Naive thymus-derived CD4-positive, alpha-beta T cell (primary cell): ENCODE measurements at regions not wholly inside any gene's neighbourhood (a gene's known extent, or its start where the extent isn't known, plus 50 kb on each side); places are given as distances from the start of the nearest gene placed in this dataset.

ENCODE experiments used
- ATAC-seq: fragments of 150-1000 bp; cut with Tn5 transposase; 2 replicates; pipeline ENCODE4 v1.10.0; 2021; ENCODE audit warnings: mild to moderate bottlenecking, moderate library complexity
- CTCF ChIA-PET: fragments of 350-600 bp; sonication (Branson Sonifier 250); formaldehyde crosslinking; loops from one replicate; lab custom pipeline; 2021; ENCODE audit warnings: antibody characterized with exemption; lab: Charles Lee
- POLR2A ChIA-PET: fragments of 350-600 bp; sonication (Branson Sonifier 250); formaldehyde crosslinking; loops from one replicate; lab custom pipeline; 2021; ENCODE audit warnings: antibody characterized with exemption, inconsistent platforms; lab: Charles Lee
- DNase-seq, 9 donors: peaks; one replicate each; pipeline versions ENCODE4 v3.0.0 to v3.0.0-alpha.2; 2020 to 2022; ENCODE audit warnings: mixed read lengths in 1 of 9
- H3K27ac ChIP-seq: one replicate; pipeline ENCODE4 v1.7.0; 2013; ENCODE audit warnings: mild to moderate bottlenecking, low read depth, low read length, moderate library complexity
- H3K27me3 ChIP-seq, 2 donors: one replicate each; pipeline ENCODE4 v1.7.0; 2013; ENCODE audit warnings: low read length in 2 of 2, mild to moderate bottlenecking in 2 of 2, moderate library complexity in 2 of 2; ENCODE audit not compliant: control insufficient read depth in 2 of 2, insufficient read depth in 2 of 2
- H3K36me3 ChIP-seq, 3 experiments: 1 replicate in 2 of 3; 2 replicates in 1 of 3; pipeline ENCODE4 v1.7.0; 2013; ENCODE audit warnings: low read length in 3 of 3, mild to moderate bottlenecking in 3 of 3, moderate library complexity in 1 of 3; ENCODE audit not compliant: insufficient read depth in 3 of 3, control insufficient read depth in 2 of 3
- H3K4me1 ChIP-seq, 2 donors: one replicate each; pipeline ENCODE4 v1.7.0; 2013; ENCODE audit warnings: low read length in 2 of 2, mild to moderate bottlenecking in 2 of 2, moderate library complexity in 1 of 2; ENCODE audit not compliant: control insufficient read depth in 2 of 2, insufficient read depth in 2 of 2
- H3K4me3 ChIP-seq: 2 replicates; pipeline ENCODE4 v1.7.0; 2013; ENCODE audit warnings: mild to moderate bottlenecking, low read length
- H3K9me3 ChIP-seq, 3 experiments: 1 replicate in 2 of 3; 2 replicates in 1 of 3; pipeline ENCODE4 v1.7.0; 2013; ENCODE audit warnings: low read length in 3 of 3; ENCODE audit not compliant: control insufficient read depth in 2 of 3
- H3K27ac Mint-ChIP-seq, 9 donors: one replicate each; pipeline ENCODE4 v1.8.0; 2020 to 2022; ENCODE audit warnings: mixed read lengths in 9 of 9, mild to moderate bottlenecking in 8 of 9, moderate library complexity in 5 of 9, inconsistent platforms in 2 of 9
- H3K27me3 Mint-ChIP-seq, 5 donors: one replicate each; pipeline ENCODE4 v1.8.0; 2021 to 2022; ENCODE audit warnings: mixed read lengths in 5 of 5, mild to moderate bottlenecking in 1 of 5
- H3K36me3 Mint-ChIP-seq, 5 donors: one replicate each; pipeline ENCODE4 v1.8.0; 2020 to 2022; ENCODE audit warnings: mixed read lengths in 5 of 5, mild to moderate bottlenecking in 3 of 5, inconsistent platforms in 1 of 5
- H3K4me1 Mint-ChIP-seq, 7 donors: one replicate each; pipeline ENCODE4 v1.8.0; 2020 to 2022; ENCODE audit warnings: mixed read lengths in 7 of 7, mild to moderate bottlenecking in 3 of 7, inconsistent platforms in 1 of 7
- H3K4me3 Mint-ChIP-seq, 10 donors: one replicate each; pipeline ENCODE4 v1.8.0; 2020 to 2022; ENCODE audit warnings: mild to moderate bottlenecking in 10 of 10, mixed read lengths in 10 of 10, moderate library complexity in 6 of 10, inconsistent platforms in 2 of 10
- H3K9me3 Mint-ChIP-seq, 11 donors: one replicate each; pipeline ENCODE4 v1.8.0; 2020 to 2022; ENCODE audit warnings: mixed read lengths in 11 of 11, mild to moderate bottlenecking in 4 of 11, inconsistent platforms in 1 of 11, moderate library complexity in 1 of 11
- intact Hi-C, 2 donors: fragments of 100-400 bp; cut with micrococcal nuclease; formaldehyde crosslinking; loops; one replicate each; pipeline ENCODE4 v1.15.1; 2023

DNA sequence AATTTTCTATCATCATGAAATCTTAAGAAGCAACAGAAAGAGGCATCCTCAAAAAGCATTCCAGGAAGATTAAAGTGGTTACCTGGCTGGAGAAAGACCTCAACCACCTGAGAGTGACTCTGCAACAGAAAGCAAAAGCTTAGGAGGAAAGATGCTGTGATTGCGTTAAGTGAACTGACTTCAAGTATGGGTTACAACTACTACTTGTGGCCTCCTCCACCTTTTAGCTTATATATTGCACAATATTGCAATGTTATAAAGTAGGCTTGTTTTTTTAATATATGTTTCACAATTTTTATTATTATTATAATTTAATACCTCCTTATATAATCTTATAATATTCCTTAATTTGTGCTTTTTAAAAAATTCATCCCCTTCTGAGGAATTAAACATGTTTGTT is 1407.5 kb downstream of the KCNT2 start:
- peaks cover 0 to 5% (median 0%) of the 10 kb centered on the region in 7 donors for H3K4me1 Mint-ChIP-seq
- CTCF ChIA-PET: no interaction called here
- no peak overlapping the region for H3K27ac Mint-ChIP-seq
- Histone ChIP-seq H3K9me3 (no peaks in the 10 kb centered on the region), H3K4me1 (no peaks in the 10 kb centered on the region), H3K27ac (no peak overlapping the region), H3K4me3 (no peak overlapping the region), H3K27me3 (no peaks in the 10 kb centered on the region), H3K36me3 (no peaks in the 10 kb centered on the region)
- H3K36me3 Mint-ChIP-seq: no peaks in the 10 kb centered on the region
- H3K9me3 Mint-ChIP-seq: no peaks in the 10 kb centered on the region
- no peak overlapping the region for H3K4me3 Mint-ChIP-seq
- POLR2A ChIA-PET: no interaction called here
- intact Hi-C loops: no loop called here
- H3K27me3 Mint-ChIP-seq: peaks cover 0 to 3% (median 0%) of the 10 kb centered on the region in 5 donors
- DNase-seq (no peak), ATAC-seq (no peak)

DNA sequence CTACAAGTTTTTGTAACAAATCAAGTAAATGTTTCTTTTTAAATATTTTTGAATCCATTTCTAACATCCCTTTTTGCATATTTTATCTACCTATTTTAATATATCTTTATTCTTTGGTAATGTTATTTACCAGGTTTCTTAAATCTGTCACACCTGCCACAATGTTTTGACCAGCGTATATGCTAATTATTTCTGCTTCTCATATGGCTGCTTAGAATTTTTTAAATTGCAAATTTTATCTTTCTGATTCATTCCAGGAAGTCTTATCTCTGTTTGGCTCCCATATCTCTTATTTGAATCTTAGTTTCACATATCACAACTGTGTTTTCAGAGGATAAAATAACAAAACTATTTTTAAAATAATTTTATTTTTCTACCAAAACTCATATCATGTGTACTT is 1411.1 kb downstream of the KCNT2 start:
- ATAC-seq (no peak), DNase-seq (no peak)
- POLR2A ChIA-PET: no interaction called here
- H3K4me1 ChIP-seq: no peaks in the 10 kb centered on the region
- H3K9me3 ChIP-seq: no peaks in the 10 kb centered on the region
- H3K36me3 ChIP-seq: no peaks in the 10 kb centered on the region
- Mint-ChIP-seq H3K4me1 (peaks cover 0 to 16% (median 0%) of the 10 kb centered on the region in 7 donors), H3K9me3 (peaks cover 0 to 4% (median 0%) of the 10 kb centered on the region in 11 donors), H3K36me3 (peaks cover 0 to 3% (median 0%) of the 10 kb centered on the region in 5 donors), H3K27ac (no peak overlapping the region), H3K27me3 (peaks cover 0 to 3% (median 0%) of the 10 kb centered on the region in 5 donors), H3K4me3 (no peak overlapping the region)
- no peak overlapping the region for H3K27ac ChIP-seq
- no peak overlapping the region for H3K4me3 ChIP-seq
- intact Hi-C loops: no loop called here
- H3K27me3 ChIP-seq: no peaks in the 10 kb centered on the region
- CTCF ChIA-PET: no interaction called here

- H3K9me3 ChIP-seq: no peaks in the 10 kb centered on the region
- POLR2A ChIA-PET: no interaction called here
- H3K27ac ChIP-seq: no peak overlapping the region
- H3K27me3 ChIP-seq: no peaks in the 10 kb centered on the region
- no peak for ATAC-seq
- H3K4me1 ChIP-seq: no peaks in the 10 kb centered on the region
- H3K9me3 Mint-ChIP-seq: peaks cover 0 to 8% (median 0%) of the 10 kb centered on the region in 11 donors
- peaks cover 0 to 3% (median 0%) of the 10 kb centered on the region in 5 donors for H3K27me3 Mint-ChIP-seq
- no peak for DNase-seq
- intact Hi-C loops: no loop called here
- H3K27ac Mint-ChIP-seq: peak overlapping the region in 1 of 9 donors; percentile 20
- no peaks in the 10 kb centered on the region for H3K36me3 ChIP-seq
- H3K4me3 ChIP-seq: peak overlapping the region; percentile 13
- peaks cover 0 to 3% (median 0%) of the 10 kb centered on the region in 5 donors for H3K36me3 Mint-ChIP-seq
- H3K4me1 Mint-ChIP-seq: peaks cover 0 to 18% (median 0%) of the 10 kb centered on the region in 7 donors
- CTCF ChIA-PET: interaction anchor here (0.5 kb wide), 1 partner anchor 369 kb away, joined by 3 read pairs; no protein-coding TSS in a partner anchor
- peak overlapping the region in 1 of 10 donors; percentile 13 for H3K4me3 Mint-ChIP-seq
Observed at GRCh38 chr1:195195423-195196057, 1412.7 kb downstream of the KCNT2 start.

DNA sequence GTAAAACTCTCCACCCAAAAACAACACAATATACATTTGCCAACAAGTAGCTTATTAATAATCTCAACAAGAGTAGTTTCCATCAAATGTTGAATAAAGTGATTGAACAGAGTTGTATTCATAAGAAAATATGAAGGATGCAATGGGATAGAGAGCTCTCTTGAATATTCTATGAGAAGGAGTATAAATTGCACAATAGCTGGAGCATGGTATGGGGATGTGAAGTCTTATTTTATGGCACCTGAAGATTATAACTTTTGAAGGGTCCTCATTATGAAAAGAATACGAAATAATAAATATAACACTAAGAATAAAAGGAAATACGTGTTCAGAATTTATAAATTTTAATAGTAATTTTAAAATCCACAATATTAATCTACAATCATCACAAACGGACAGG is 1415.1 kb downstream of the KCNT2 start:
- ATAC-seq: no peak
- H3K4me1 ChIP-seq: no peaks in the 10 kb centered on the region
- ChIA-PET POLR2A (no interaction called here), CTCF (no interaction called here)
- H3K36me3 Mint-ChIP-seq: peaks cover 0 to 3% (median 0%) of the 10 kb centered on the region in 5 donors
- H3K27ac Mint-ChIP-seq: no peak overlapping the region
- no peaks in the 10 kb centered on the region for H3K27me3 ChIP-seq
- H3K27ac ChIP-seq: no peak overlapping the region
- intact Hi-C loops: no loop called here
- H3K4me3 Mint-ChIP-seq: no peak overlapping the region
- no peaks in the 10 kb centered on the region for H3K9me3 ChIP-seq
- H3K27me3 Mint-ChIP-seq: peaks cover 0 to 3% (median 0%) of the 10 kb centered on the region in 5 donors
- H3K9me3 Mint-ChIP-seq: peaks cover 0 to 8% (median 0%) of the 10 kb centered on the region in 11 donors
- H3K4me3 ChIP-seq: no peak overlapping the region
- H3K4me1 Mint-ChIP-seq: peaks cover 0 to 18% (median 0%) of the 10 kb centered on the region in 7 donors
- no peaks in the 10 kb centered on the region for H3K36me3 ChIP-seq
- no peak for DNase-seq

DNA sequence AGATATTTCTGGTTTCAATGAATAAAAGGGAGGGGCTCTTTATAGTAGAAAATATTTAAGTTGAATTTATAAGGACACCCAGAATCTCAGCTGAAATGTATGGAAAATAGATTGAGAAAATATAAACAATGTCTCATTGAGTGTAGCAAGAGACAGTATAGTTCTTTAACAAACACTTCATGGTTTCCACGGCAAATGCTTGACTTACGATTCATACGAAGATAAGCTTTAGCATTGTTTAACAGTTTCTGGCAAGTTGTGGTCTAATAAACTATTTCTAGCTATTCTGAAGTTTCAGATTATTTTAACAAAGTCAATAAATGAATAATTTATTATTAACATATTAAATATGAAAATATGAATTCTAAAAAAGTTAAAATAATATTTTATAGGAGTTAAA is 1419.4 kb downstream of the KCNT2 start:
- DNase-seq: no peak
- Mint-ChIP-seq H3K27me3 (no peaks in the 10 kb centered on the region), H3K27ac (no peak overlapping the region), H3K36me3 (no peaks in the 10 kb centered on the region), H3K4me1 (peaks cover 0 to 5% (median 0%) of the 10 kb centered on the region in 7 donors), H3K4me3 (no peak overlapping the region), H3K9me3 (peaks cover 0 to 5% (median 0%) of the 10 kb centered on the region in 11 donors)
- Histone ChIP-seq H3K4me1 (no peaks in the 10 kb centered on the region), H3K4me3 (no peak overlapping the region), H3K9me3 (no peaks in the 10 kb centered on the region), H3K27ac (no peak overlapping the region), H3K36me3 (no peaks in the 10 kb centered on the region), H3K27me3 (no peaks in the 10 kb centered on the region)
- ChIA-PET POLR2A (no interaction called here), CTCF (interaction anchor here (0.6 kb wide), 1 partner anchor 9 kb away, joined by 5 read pairs; no protein-coding TSS in a partner anchor)
- ATAC-seq: no peak
- intact Hi-C loops: no loop called here

DNA sequence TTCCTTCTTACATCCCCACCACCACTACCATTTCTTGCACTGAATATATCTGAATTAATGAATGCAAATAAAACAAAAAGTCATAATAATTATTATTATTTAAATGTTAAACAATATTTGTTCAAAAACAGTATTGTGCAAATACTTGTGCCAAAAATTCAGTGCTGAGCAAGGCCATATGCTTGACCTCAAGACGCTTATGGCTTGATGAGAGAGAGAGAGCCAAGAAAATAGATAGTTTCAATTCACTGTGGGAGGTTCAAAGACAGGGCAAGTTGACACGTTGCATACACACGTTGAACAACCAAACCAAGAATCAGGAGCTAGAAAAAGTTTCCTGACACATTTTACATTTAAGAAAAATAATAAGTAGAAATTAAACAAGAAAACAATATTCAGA is 1421.7 kb downstream of the KCNT2 start:
- no peak for DNase-seq
- no peak overlapping the region for H3K4me3 Mint-ChIP-seq
- H3K27me3 Mint-ChIP-seq: no peaks in the 10 kb centered on the region
- Histone ChIP-seq H3K27ac (no peak overlapping the region), H3K4me3 (no peak overlapping the region), H3K4me1 (no peaks in the 10 kb centered on the region), H3K9me3 (no peaks in the 10 kb centered on the region), H3K27me3 (no peaks in the 10 kb centered on the region), H3K36me3 (no peaks in the 10 kb centered on the region)
- intact Hi-C loops: no loop called here
- no peaks in the 10 kb centered on the region for H3K4me1 Mint-ChIP-seq
- peaks cover 0 to 10% (median 0%) of the 10 kb centered on the region in 11 donors for H3K9me3 Mint-ChIP-seq
- no peaks in the 10 kb centered on the region for H3K36me3 Mint-ChIP-seq
- POLR2A ChIA-PET: no interaction called here
- no peak for ATAC-seq
- no peak overlapping the region for H3K27ac Mint-ChIP-seq
- CTCF ChIA-PET: no interaction called here

GRCh38 chr1:195185736-195186135 is 1422.5 kb downstream of the KCNT2 start:
- H3K4me3 Mint-ChIP-seq: no peak overlapping the region
- H3K27ac ChIP-seq: no peak overlapping the region
- intact Hi-C loops: no loop called here
- no peaks in the 10 kb centered on the region for H3K27me3 ChIP-seq
- no peaks in the 10 kb centered on the region for H3K9me3 ChIP-seq
- no peak overlapping the region for H3K27ac Mint-ChIP-seq
- ChIA-PET POLR2A (no interaction called here), CTCF (no interaction called here)
- no peak overlapping the region for H3K4me3 ChIP-seq
- H3K36me3 Mint-ChIP-seq: no peaks in the 10 kb centered on the region
- ATAC-seq (no peak), DNase-seq (no peak)
- H3K4me1 Mint-ChIP-seq: no peaks in the 10 kb centered on the region
- H3K4me1 ChIP-seq: no peaks in the 10 kb centered on the region
- no peaks in the 10 kb centered on the region for H3K27me3 Mint-ChIP-seq
- H3K9me3 Mint-ChIP-seq: peaks cover 0 to 8% (median 0%) of the 10 kb centered on the region in 11 donors
- H3K36me3 ChIP-seq: no peaks in the 10 kb centered on the region
